Left ventricle myocardium superior (tissue), 1 donor: ENCODE measurements at regions not wholly inside any gene's neighbourhood (a gene's known extent, or its start where the extent isn't known, plus 50 kb on each side); places are given as distances from the start of the nearest gene placed in this dataset.

Source experiments
- ATAC-seq: fragments of 200-7000 bp; cut with Tn5 transposase; one replicate; pipeline ENCODE4 v1.9.1; 2020; ENCODE audit warnings: mild to moderate bottlenecking, moderate library complexity
- DNase-seq: peaks from one replicate; pipeline ENCODE4 v3.0.0-alpha.2; 2020
- intact Hi-C: fragments of 100-400 bp; cut with micrococcal nuclease; formaldehyde crosslinking; loops from one replicate; pipeline ENCODE4 v1.11.0; 2022
- donor health status: DM: no; HTN: yes; CAD: no; lungs with severe emphysema.

- intact Hi-C loops: no loop called here
- DNase-seq (no peak), ATAC-seq (no peak)
Measured at GRCh38 chr2:139867601-139868226, 1087.5 kb upstream of the NXPH2 start.

GRCh38 chr2:139864821-139865302, 1084.7 kb upstream of the NXPH2 start:
- no peak for DNase-seq
- ATAC-seq: no peak
- intact Hi-C loops: no loop called here

- intact Hi-C loops: no loop called here
- ATAC-seq (no peak), DNase-seq (no peak)
Measured at GRCh38 chr2:139854769-139855483, 1074.7 kb upstream of the NXPH2 start.

- intact Hi-C loops: no loop called here
- DNase-seq: no peak
- no peak for ATAC-seq
Measured at GRCh38 chr2:139850254-139850890, 1070.2 kb upstream of the NXPH2 start.

GRCh38 chr2:139836769-139837168, 1056.6 kb upstream of the NXPH2 start:
- intact Hi-C loops: no loop called here
- ATAC-seq (no peak), DNase-seq (no peak)

GRCh38 chr2:139835101-139835500, 1054.9 kb upstream of the NXPH2 start:
- intact Hi-C loops: no loop called here
- ATAC-seq: no peak
- DNase-seq: no peak

GRCh38 chr2:139828011-139828410, 1047.8 kb upstream of the NXPH2 start:
- no peak for ATAC-seq
- DNase-seq: no peak
- intact Hi-C loops: no loop called here

- intact Hi-C loops: no loop called here
Measured at GRCh38 chr2:139825726-139826125, 1045.5 kb upstream of the NXPH2 start.

GRCh38 chr2:139819273-139819796, 1039.1 kb upstream of the NXPH2 start:
- no peak for DNase-seq
- intact Hi-C loops: no loop called here
- ATAC-seq: no peak

More at GRCh38 chr2:139825726-139826125, 1045.5 kb upstream of the NXPH2 start:
- no peak for DNase-seq
- no peak for ATAC-seq

- ATAC-seq: no peak
- intact Hi-C loops: no loop called here
- no peak for DNase-seq
Measured at GRCh38 chr2:139814458-139814857, 1034.3 kb upstream of the NXPH2 start.

- intact Hi-C loops: no loop called here
- no peak for ATAC-seq
- no peak for DNase-seq
Measured at GRCh38 chr2:139813340-139813739, 1033.2 kb upstream of the NXPH2 start.

GRCh38 chr2:139805441-139805840, 1025.3 kb upstream of the NXPH2 start:
- no peak for ATAC-seq
- DNase-seq: no peak
- intact Hi-C loops: no loop called here

- ATAC-seq (no peak), DNase-seq (no peak)
- intact Hi-C loops: no loop called here
Measured at GRCh38 chr2:139798391-139798790, 1018.2 kb upstream of the NXPH2 start.

- intact Hi-C loops: no loop called here
- DNase-seq (no peak), ATAC-seq (no peak)
Measured at GRCh38 chr2:139790807-139791752, 1010.9 kb upstream of the NXPH2 start.

GRCh38 chr2:139790136-139790535, 1009.9 kb upstream of the NXPH2 start:
- ATAC-seq (no peak), DNase-seq (no peak)
- intact Hi-C loops: no loop called here

- DNase-seq: no peak
- ATAC-seq: no peak
- intact Hi-C loops: no loop called here
Measured at GRCh38 chr2:139778732-139779131, 998.5 kb upstream of the NXPH2 start.

- intact Hi-C loops: no loop called here
- ATAC-seq (no peak), DNase-seq (no peak)
Measured at GRCh38 chr2:139773720-139774277, 993.6 kb upstream of the NXPH2 start.

GRCh38 chr2:139769633-139770032, 989.4 kb upstream of the NXPH2 start:
- intact Hi-C loops: no loop called here
- no peak for DNase-seq
- no peak for ATAC-seq

- no peak for DNase-seq
- intact Hi-C loops: no loop called here
- ATAC-seq: no peak
Measured at GRCh38 chr2:139763705-139764104, 983.5 kb upstream of the NXPH2 start.
